ENCODE measurements at regions not wholly inside any gene's neighbourhood (a gene's known extent, or its start where the extent isn't known, plus 50 kb on each side); places are given as distances from the start of the nearest gene placed in this dataset.

DNA sequence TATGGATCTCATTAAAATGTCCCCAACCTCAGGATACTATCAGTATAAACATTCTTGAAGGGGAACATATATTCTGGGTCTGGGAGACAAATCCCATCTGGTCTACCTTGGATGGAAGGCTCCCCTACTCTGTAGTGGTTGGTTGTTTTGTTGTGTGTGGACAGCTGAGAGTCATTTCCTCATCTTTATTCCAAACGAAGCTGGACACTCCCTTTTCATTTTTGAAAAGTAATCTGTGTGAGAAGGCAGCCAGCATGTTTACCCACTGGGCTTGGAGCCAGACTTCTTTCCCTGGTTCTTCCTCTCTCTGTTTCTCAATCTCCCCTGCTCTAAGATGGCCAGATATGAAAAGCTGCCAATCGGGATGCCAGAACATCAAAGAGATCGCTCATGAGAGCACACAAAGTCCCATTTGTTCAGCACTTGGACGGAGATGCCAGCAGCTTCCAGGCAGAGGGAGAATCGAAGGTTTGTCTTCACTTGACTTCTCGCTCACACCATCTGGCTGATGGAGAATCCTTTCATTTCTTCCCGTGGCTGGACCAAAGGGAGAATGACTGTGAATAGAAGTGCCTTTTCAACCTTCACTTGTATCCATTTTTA lies 108.1 kb upstream of the AGR3 start (continued):
- no peak for TF ChIP-seq GRHL1 (CRISPR knock-in tag; conservative IDR thresholded peaks at IDR 0.05)
- TF ChIP-seq ZNF44 (CRISPR knock-in tag; IDR thresholded peaks at IDR 0.05), result no peak
- no peak for TF ChIP-seq KLF9 (CRISPR knock-in tag; IDR thresholded peaks at IDR 0.05; ENCODE audit: low read depth)
- TF ChIP-seq SNAPC5 (CRISPR knock-in tag; IDR thresholded peaks at IDR 0.05; ENCODE audit: borderline replicate concordance), result no peak
- no peak for TF ChIP-seq ZNF3 (CRISPR knock-in tag; IDR thresholded peaks at IDR 0.05)
- TF ChIP-seq ZNF274 (CRISPR knock-in tag; IDR thresholded peaks at IDR 0.05), result no peak; the same call in 1 of the 2 replicates
- peak; percentile 84 for TF ChIP-seq RARA (CRISPR knock-in tag; IDR thresholded peaks at IDR 0.05)
- TF ChIP-seq SMARCC2 (IDR thresholded peaks at IDR 0.05), result no peak
- TF ChIP-seq NFYC (CRISPR knock-in tag; IDR thresholded peaks at IDR 0.05), result peak; percentile 58
- TF ChIP-seq SNRNP70 (IDR thresholded peaks at IDR 0.05; ENCODE audit: low read depth, low read length), result no peak
- no peak for TF ChIP-seq MZF1 (CRISPR knock-in tag; IDR thresholded peaks at IDR 0.05; ENCODE audit: borderline replicate concordance)
- TF ChIP-seq NFRKB (IDR thresholded peaks at IDR 0.05), result no peak
- TF ChIP-seq NCOA5 (CRISPR knock-in tag; IDR thresholded peaks at IDR 0.05), result no peak
- TF ChIP-seq JUND (CRISPR knock-in tag; IDR thresholded peaks at IDR 0.05), result no peak
- no peak for TF ChIP-seq ZBTB3 (CRISPR knock-in tag; IDR thresholded peaks at IDR 0.05; ENCODE audit: borderline replicate concordance, low read depth)
- 0 out of 2 replicates have a peak, but pooled peaks have one; percentile 19 for TF ChIP-seq CCDC6 (CRISPR knock-in tag; IDR thresholded peaks at IDR 0.05)
- TF ChIP-seq, protein P1, sequence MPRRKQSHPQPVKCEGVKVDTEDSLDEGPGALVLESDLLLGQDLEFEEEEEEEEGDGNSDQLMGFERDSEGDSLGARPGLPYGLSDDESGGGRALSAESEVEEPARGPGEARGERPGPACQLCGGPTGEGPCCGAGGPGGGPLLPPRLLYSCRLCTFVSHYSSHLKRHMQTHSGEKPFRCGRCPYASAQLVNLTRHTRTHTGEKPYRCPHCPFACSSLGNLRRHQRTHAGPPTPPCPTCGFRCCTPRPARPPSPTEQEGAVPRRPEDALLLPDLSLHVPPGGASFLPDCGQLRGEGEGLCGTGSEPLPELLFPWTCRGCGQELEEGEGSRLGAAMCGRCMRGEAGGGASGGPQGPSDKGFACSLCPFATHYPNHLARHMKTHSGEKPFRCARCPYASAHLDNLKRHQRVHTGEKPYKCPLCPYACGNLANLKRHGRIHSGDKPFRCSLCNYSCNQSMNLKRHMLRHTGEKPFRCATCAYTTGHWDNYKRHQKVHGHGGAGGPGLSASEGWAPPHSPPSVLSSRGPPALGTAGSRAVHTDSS (CRISPR knock-in tag; conservative IDR thresholded peaks at IDR 0.05), result no peak
- TF ChIP-seq ZSCAN22 (CRISPR knock-in tag; IDR thresholded peaks at IDR 0.05), result no peak
- TF ChIP-seq, protein P2, sequence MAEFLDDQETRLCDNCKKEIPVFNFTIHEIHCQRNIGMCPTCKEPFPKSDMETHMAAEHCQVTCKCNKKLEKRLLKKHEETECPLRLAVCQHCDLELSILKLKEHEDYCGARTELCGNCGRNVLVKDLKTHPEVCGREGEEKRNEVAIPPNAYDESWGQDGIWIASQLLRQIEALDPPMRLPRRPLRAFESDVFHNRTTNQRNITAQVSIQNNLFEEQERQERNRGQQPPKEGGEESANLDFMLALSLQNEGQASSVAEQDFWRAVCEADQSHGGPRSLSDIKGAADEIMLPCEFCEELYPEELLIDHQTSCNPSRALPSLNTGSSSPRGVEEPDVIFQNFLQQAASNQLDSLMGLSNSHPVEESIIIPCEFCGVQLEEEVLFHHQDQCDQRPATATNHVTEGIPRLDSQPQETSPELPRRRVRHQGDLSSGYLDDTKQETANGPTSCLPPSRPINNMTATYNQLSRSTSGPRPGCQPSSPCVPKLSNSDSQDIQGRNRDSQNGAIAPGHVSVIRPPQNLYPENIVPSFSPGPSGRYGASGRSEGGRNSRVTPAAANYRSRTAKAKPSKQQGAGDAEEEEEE (CRISPR knock-in tag; IDR thresholded peaks at IDR 0.05; ENCODE audit: borderline replicate concordance), result no peak
- no peak for TF ChIP-seq TCF12 (IDR thresholded peaks at IDR 0.05)
- peak; percentile 93; the same call in 1 of the 2 replicates for TF ChIP-seq TCF12 (CRISPR knock-in tag; IDR thresholded peaks at IDR 0.05)
- TF ChIP-seq, protein P3, sequence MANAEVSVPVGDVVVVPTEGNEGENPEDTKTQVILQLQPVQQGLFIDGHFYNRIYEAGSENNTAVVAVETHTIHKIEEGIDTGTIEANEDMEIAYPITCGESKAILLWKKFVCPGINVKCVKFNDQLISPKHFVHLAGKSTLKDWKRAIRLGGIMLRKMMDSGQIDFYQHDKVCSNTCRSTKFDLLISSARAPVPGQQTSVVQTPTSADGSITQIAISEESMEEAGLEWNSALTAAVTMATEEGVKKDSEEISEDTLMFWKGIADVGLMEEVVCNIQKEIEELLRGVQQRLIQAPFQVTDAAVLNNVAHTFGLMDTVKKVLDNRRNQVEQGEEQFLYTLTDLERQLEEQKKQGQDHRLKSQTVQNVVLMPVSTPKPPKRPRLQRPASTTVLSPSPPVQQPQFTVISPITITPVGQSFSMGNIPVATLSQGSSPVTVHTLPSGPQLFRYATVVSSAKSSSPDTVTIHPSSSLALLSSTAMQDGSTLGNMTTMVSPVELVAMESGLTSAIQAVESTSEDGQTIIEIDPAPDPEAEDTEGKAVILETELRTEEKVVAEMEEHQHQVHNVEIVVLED (CRISPR knock-in tag; IDR thresholded peaks at IDR 0.05; ENCODE audit: borderline replicate concordance), result peak; percentile 68; the same call in 1 of the 2 replicates
- TF ChIP-seq MAZ (IDR thresholded peaks at IDR 0.05; ENCODE audit: borderline replicate concordance, low read depth, low read length), result no peak
- TF ChIP-seq MAZ (CRISPR knock-in tag; IDR thresholded peaks at IDR 0.05; ENCODE audit: low read depth), result 0 out of 2 replicates have a peak, but pooled peaks have one; percentile 10
- no peak for TF ChIP-seq ZNF569 (CRISPR knock-in tag; IDR thresholded peaks at IDR 0.05; ENCODE audit: borderline replicate concordance)
- TF ChIP-seq ZBTB38 (CRISPR knock-in tag; IDR thresholded peaks at IDR 0.05), result peak; percentile 62; the same call in 1 of the 2 replicates

Measured in HepG2 (cell line).